CD4-positive, alpha-beta T cell treated with Interleukin-21 for 1 hour (primary cell): ENCODE measurements at regions not wholly inside any gene's neighbourhood (a gene's known extent, or its start where the extent isn't known, plus 50 kb on each side); places are given as distances from the start of the nearest gene placed in this dataset.

Source experiments
- DNase-seq: peaks from one replicate; pipeline ENCODE4 v3.0.0-alpha.2; 2020

GRCh38 chr18:78726326-78727056 lies 253.1 kb upstream of the SALL3 start:
- DNase-seq = no peak

GRCh38 chr18:78727057-78727739 lies 252.4 kb upstream of the SALL3 start:
- no peak for DNase-seq

GRCh38 chr18:78727877-78728783 lies 251.5 kb upstream of the SALL3 start:
- no peak for DNase-seq

GRCh38 chr18:78728784-78729467 lies 250.7 kb upstream of the SALL3 start:
- DNase-seq = no peak

GRCh38 chr18:78730546-78730945 lies 249.1 kb upstream of the SALL3 start:
- DNase-seq = no peak

DNA sequence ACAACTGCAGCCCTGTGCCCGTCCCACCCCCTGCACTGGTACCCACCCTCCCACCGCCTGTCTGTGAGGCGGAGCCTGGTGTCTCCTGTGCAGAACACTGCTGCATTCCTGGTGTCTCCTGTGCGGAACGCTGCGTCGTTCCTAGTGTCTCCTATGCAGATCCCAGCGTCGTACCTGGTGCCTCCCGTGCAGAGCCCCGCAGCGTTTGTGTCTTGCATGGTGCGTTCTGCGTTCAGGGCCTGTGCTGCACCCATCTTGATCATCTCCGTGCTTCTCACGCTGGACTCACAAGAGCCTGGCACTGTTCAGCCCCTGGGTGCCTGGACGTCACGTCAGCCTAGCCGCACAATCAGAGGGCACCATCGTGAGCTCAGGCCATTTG lies 248.6 kb upstream of the SALL3 start:
- DNase-seq = no peak

DNA sequence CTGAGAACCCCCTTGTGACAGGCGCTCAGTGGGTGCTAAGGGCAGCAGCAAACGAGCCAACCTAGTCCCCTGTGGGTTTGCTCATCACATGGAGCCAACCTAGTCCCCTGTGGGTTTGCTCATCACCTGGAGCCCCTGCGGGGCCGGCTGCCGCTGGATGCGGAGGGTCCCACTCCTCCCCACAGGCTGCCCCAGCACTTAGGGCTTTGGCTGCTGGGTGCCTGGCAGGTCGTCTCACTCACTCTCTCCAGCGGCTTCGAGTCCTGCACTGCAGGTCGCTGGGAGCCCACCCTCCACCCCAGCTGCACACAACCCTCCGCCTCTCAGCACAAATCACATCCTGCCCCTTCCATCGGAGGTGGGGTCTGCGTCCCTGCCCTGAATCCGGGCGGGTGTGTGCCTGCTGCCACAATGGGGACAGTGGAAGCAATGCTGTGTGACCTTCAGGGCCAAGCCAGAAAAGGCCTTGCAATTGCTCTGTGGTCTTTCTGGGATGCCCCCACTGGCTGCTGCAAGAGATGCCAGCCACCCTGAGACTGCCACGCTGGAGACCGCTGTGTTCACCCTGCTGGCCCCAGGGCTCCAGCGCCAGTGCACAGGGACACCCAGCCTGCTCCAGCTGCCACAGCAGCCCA lies 248.1 kb upstream of the SALL3 start:
- DNase-seq = no peak

DNA sequence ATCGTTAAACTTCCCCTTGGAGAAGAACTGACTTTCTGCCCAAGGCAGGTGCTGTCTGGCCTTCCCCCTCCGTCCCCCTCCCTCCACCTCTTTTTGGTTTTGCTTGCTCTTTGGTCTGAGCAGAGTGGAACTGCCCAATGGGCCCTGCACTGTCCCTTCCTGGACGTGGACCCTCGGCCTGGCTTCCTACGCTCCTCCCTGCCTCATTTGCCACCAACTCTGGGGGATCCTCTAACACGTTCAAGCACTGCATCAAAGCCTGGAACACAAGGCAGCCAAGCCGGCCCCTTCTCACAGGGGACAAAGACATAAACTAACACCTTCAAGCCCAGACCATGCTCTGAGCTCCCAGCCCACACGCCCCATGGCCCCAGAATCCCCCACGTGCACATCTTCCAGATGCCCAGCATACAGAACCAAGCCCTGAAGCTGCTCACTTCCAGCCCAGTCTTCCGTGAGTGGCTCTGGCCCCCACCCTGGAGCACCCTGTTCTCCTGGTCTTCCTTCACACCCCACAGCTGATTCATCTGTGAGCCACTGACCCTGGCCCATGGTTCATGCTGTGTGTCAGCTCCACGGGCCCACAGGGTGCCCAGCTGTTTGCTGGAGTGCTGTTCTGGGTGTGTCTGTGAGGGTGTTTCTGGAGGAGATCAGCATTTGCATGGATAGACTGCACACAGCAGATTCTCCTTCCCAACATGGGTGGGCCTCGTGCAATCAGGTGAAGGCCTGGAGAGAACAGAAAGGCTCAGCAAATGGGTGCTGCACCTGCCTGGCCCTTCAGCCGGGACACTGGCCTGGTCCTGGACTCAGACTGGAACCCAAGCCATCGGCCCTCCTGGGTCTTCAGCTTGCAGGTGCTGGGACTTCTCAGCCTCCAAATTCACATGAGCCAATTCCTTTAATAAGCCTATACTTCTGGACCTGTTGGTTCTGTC lies 247.1 kb upstream of the SALL3 start:
- DNase-seq = no peak

DNA sequence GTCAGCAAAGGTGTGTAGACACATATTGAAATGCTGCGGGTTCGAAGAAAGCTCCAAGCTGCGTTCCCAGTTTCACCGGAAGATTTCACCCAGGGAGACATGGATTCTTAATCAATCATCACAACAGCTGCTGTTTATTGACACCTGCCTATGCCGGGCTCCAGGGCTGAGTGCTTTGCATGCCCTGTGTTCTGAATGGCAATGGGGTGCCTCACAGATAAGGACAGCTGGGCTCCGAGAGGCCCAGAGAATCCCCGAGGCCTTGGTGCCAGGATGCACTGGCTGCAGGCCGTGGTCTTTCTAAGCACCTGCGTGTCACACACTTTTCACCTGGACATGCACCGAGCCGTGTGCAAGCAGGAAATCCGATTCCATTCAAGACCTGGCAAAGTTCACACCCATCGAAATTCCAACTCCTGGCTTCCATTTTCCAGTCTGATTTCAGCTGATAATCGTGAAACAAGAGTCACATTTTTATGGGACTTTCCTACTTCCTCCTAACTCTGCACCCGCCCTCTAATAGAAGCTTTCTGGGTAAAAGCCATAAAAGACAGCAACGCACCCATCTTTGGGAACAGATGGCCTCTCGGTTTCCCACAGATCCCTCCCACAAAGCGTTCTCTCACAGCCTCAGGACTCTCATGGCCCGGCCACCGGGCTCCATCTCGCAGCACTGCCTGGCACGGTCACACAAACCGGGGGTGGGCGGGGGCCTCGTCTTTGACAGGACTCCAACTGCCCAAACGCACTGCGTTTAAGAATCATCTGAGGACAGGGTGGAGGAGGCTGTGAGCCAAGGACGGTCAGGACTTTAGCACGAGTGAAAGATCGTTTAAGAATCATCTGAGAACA lies 245.6 kb upstream of the SALL3 start:
- DNase-seq = no peak

GRCh38 chr18:78734614-78734945 lies 245.0 kb upstream of the SALL3 start:
- no peak for DNase-seq

- DNase-seq = no peak
Measured at GRCh38 chr18:78735131-78736014, 244.2 kb upstream of the SALL3 start.

DNA sequence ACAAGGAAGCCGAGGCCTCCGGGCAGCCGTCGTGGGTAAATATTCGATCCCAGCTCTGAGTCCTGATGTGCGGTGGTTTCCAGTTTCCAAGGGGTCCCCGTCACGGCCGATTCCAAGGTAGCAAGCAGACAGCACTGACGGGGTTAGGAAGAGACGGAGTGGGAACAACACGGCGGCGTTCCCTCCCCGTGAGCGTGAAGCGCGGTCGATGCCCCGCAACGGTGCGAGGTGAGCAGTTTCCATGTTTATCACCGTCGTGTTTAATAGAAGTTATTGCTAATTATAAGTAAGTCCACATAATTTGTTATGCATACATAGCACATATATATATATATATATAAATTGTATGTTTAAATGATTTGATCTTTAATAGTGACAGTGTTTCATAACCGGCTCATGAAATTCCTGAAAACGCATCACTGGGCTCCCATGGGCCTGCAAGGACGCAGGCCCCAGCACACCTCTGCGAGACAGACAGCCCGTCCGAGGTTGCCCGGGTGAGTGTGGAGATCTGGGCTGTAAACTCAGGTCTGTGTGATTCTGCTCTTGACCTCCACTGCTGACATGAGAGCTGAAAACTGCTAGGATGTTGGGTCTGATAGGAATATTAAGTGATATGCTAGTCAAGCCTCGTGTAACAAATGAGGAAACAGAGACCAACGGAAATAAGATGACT lies 243.5 kb upstream of the SALL3 start:
- no peak for DNase-seq

- DNase-seq = no peak
Measured at GRCh38 chr18:78737006-78737915, 242.4 kb upstream of the SALL3 start.

GRCh38 chr18:78738076-78738690 lies 241.4 kb upstream of the SALL3 start:
- DNase-seq = no peak

DNA sequence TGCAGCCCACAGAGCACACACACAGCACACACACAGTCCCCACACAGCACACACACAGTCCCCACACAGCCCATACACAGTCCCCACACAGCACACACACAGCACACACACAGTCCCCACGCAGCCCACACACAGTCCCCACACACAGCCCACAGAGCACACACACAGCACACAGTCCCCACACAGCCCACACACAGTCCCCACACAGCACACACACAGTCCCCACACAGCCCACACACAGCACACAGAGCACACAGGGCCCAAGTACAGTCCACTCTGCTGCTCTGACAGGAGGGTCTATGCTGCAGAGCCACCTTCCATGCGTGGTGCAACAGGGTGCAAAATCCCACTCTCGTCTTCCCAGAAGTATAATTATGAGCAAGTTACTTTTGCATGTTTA lies 240.5 kb upstream of the SALL3 start:
- DNase-seq = no peak

GRCh38 chr18:78739882-78740677 lies 239.5 kb upstream of the SALL3 start:
- DNase-seq = no peak
